Ramos (cell line): ENCODE measurements at regions not wholly inside any gene's neighbourhood (a gene's known extent, or its start where the extent isn't known, plus 50 kb on each side); places are given as distances from the start of the nearest gene placed in this dataset.

ENCODE experiments used
- in situ Hi-C: fragments of 300-500 bp; cut with MboI; formaldehyde crosslinking; loops from one replicate; pipeline ENCODE4 v1.14.3; 2022; ENCODE audit warnings: low sequenced_read_pairs; ENCODE audit not compliant: unreplicated experiment

GRCh38 chr20:43320536-43320935 lies 130.8 kb upstream of the PTPRT start:
- in situ Hi-C loops = no loop called here

GRCh38 chr20:43318755-43319297 lies 129.1 kb upstream of the PTPRT start:
- in situ Hi-C loops = no loop called here

- in situ Hi-C loops = no loop called here
These were observed 126.6 kb upstream of the PTPRT start for GRCh38 chr20:43316271-43316670.

GRCh38 chr20:43309266-43309665 lies 119.6 kb upstream of the PTPRT start:
- in situ Hi-C loops = no loop called here

GRCh38 chr20:43306837-43307236 lies 117.1 kb upstream of the PTPRT start:
- in situ Hi-C loops = no loop called here

- in situ Hi-C loops = no loop called here
These were observed 116.0 kb upstream of the PTPRT start for GRCh38 chr20:43305749-43306148.

- in situ Hi-C loops = no loop called here
These were observed 114.9 kb upstream of the PTPRT start for GRCh38 chr20:43304598-43304997.

GRCh38 chr20:43302936-43303335 lies 113.2 kb upstream of the PTPRT start:
- in situ Hi-C loops = no loop called here

- in situ Hi-C loops = no loop called here
These were observed 111.2 kb upstream of the PTPRT start for GRCh38 chr20:43300901-43301300.

- in situ Hi-C loops = no loop called here
These were observed 106.1 kb upstream of the PTPRT start for GRCh38 chr20:43295781-43296180.

GRCh38 chr20:43295263-43295662 lies 105.6 kb upstream of the PTPRT start:
- in situ Hi-C loops = no loop called here

GRCh38 chr20:43294031-43294430 lies 104.3 kb upstream of the PTPRT start:
- in situ Hi-C loops = no loop called here

GRCh38 chr20:43293068-43293786 lies 103.5 kb upstream of the PTPRT start:
- in situ Hi-C loops = no loop called here

GRCh38 chr20:43292222-43292621 lies 102.5 kb upstream of the PTPRT start:
- in situ Hi-C loops = no loop called here

- in situ Hi-C loops = no loop called here
These were observed 97.9 kb upstream of the PTPRT start for GRCh38 chr20:43287637-43288036.

- in situ Hi-C loops = no loop called here
These were observed 95.5 kb upstream of the PTPRT start for GRCh38 chr20:43285170-43285569.

GRCh38 chr20:43284486-43284885 lies 94.8 kb upstream of the PTPRT start:
- in situ Hi-C loops = no loop called here

GRCh38 chr20:43283126-43283525 lies 93.4 kb upstream of the PTPRT start:
- in situ Hi-C loops = no loop called here

GRCh38 chr20:43271980-43272379 lies 82.3 kb upstream of the PTPRT start:
- in situ Hi-C loops = no loop called here

- in situ Hi-C loops = no loop called here
These were observed 75.7 kb upstream of the PTPRT start for GRCh38 chr20:43265449-43265848.

- in situ Hi-C loops = no loop called here
These were observed 73.5 kb upstream of the PTPRT start for GRCh38 chr20:43263226-43263625.

- in situ Hi-C loops = no loop called here
These were observed 72.6 kb upstream of the PTPRT start for GRCh38 chr20:43262341-43262740.
